Stomach (tissue), 8 donors: ENCODE measurements at regions not wholly inside any gene's neighbourhood (a gene's known extent, or its start where the extent isn't known, plus 50 kb on each side); places are given as distances from the start of the nearest gene placed in this dataset.
"Not testable (repeated sequence)": the region's sequence is repeated elsewhere in the genome, so short reads cannot be mapped to it uniquely, and the experiment has no call there.

Experiments
- DNase-seq, 2 donors: peaks; one replicate each; pipeline versions ENCODE4 v3.0.0 to v3.0.0-alpha.2; 2013 to 2019
- H3K27ac ChIP-seq, 5 donors: fragments of 200-600 bp in 4 of 5; sonication (generic) in 4 of 5; one replicate each; pipeline ENCODE4 v1.5.1; 2013 to 2019; ENCODE audit warnings: mild to moderate bottlenecking in 1 of 5, moderate library complexity in 1 of 5
- H3K27me3 ChIP-seq, 3 donors: fragments of 200-600 bp; sonication (generic); one replicate each; pipeline ENCODE4 v1.5.1; 2017 to 2019; ENCODE audit warnings: mixed run types in 1 of 3
- H3K36me3 ChIP-seq, 4 donors: fragments of 200-600 bp; sonication (generic); 1 replicate in 3 of 4; 2 replicates in 1 of 4; pipeline ENCODE4 v1.5.1; 2016 to 2019
- H3K4me1 ChIP-seq, 4 donors: fragments of 200-600 bp; sonication (generic); one replicate each; pipeline ENCODE4 v1.5.1; 2016 to 2019
- H3K4me3 ChIP-seq, 4 donors: fragments of 200-600 bp; sonication (generic) in 3 of 4; one replicate each; pipeline ENCODE4 v1.5.1; 2016 to 2019; ENCODE audit warnings: mild to moderate bottlenecking in 1 of 4
- H3K9me3 ChIP-seq, 4 donors: fragments of 200-600 bp; sonication (generic); one replicate each; pipeline ENCODE4 v1.5.1; 2016 to 2019
- CTCF ChIP-seq, 7 experiments: fragments of 450-650 bp in 4 of 7; fragments of 200-600 bp in 3 of 7; sonication (generic) in 3 of 7; IDR thresholded peaks; one replicate each; pipeline ENCODE4 v1.5.1; 2016 to 2019; ENCODE audit warnings: antibody characterized with exemption in 7 of 7, control low read depth in 2 of 7, mild to moderate bottlenecking in 1 of 7
- EP300 ChIP-seq: sonication (generic); formaldehyde crosslinking; IDR thresholded peaks from one replicate; pipeline ENCODE4 v1.6.1; 2017; ENCODE audit warnings: antibody characterized with exemption
- POLR2A ChIP-seq, 4 donors: fragments of 450-650 bp; IDR thresholded peaks; one replicate each; pipeline ENCODE4 v1.6.1; 2016; ENCODE audit warnings: antibody characterized with exemption in 4 of 4, control low read depth in 2 of 4, mild to moderate bottlenecking in 1 of 4, moderate library complexity in 1 of 4
- POLR2AphosphoS5 ChIP-seq, 3 donors: sonication (generic); formaldehyde crosslinking; IDR thresholded peaks; one replicate each; pipeline ENCODE4 v1.6.1; 2016; ENCODE audit warnings: antibody characterized with exemption in 3 of 3
- WGBS, 5 donors: extraction: QIAGEN DNeasy Blood & Tissue Kit in 3 of 5; methylation state at CpG; one replicate each; pipeline versions ENCODE4 v1.1.5 to v1.1.7; 2013 to 2018; 5-methylcytosine and 5-hydroxymethylcytosine counted together
- intact Hi-C: fragments of 100-400 bp; cut with DNase I; formaldehyde crosslinking; loops from one replicate; pipeline ENCODE4 v1.15.1; 2023; ENCODE audit warnings: low total_unique reads
- donor health status: healthy with polysubstance abuse.
- donor health status: Bipolar disorder and iron deficiency.
- donor health status: healthy.

- peaks cover 0 to 21% (median 16%) of the 10 kb centered on the region in 4 donors for H3K9me3 ChIP-seq
- H3K4me1 ChIP-seq = no peaks in the 10 kb centered on the region
- no peak for DNase-seq
- H3K4me3 ChIP-seq = no peak overlapping the region
- H3K36me3 ChIP-seq = no peaks in the 10 kb centered on the region
- H3K27ac ChIP-seq = no peak overlapping the region
- 77 to 93% (median 89%) methylated on average over 2 of the region's 2 CpGs for WGBS, 5 donors
- intact Hi-C loops = no loop called here
- no peaks in the 10 kb centered on the region for H3K27me3 ChIP-seq
- TF ChIP-seq CTCF (IDR thresholded peaks at IDR 0.05) (no peak), POLR2A (IDR thresholded peaks at IDR 0.05) (no peak), POLR2AphosphoS5 (IDR thresholded peaks at IDR 0.05) (no peak), EP300 (no peak)
These were observed 508.9 kb upstream of the ADGRB3 start for GRCh38 chr6:68126089-68126749.

GRCh38 chr6:68122975-68123374, 512.1 kb upstream of the ADGRB3 start:
- H3K27me3 ChIP-seq, intact Hi-C loops, H3K4me1 ChIP-seq, H3K27ac ChIP-seq, DNase-seq, H3K4me3 ChIP-seq, H3K36me3 ChIP-seq: not testable (repeated sequence)
- WGBS, 5 donors = 37 to 69% (median 62%) methylated on average over 2 of the region's 2 CpGs
- peaks cover 0 to 23% (median 18%) of the 10 kb centered on the region in 4 donors for H3K9me3 ChIP-seq

GRCh38 chr6:68122032-68122431, 513.0 kb upstream of the ADGRB3 start:
- Histone ChIP-seq H3K27me3 (no peaks in the 10 kb centered on the region), H3K4me3 (no peak overlapping the region), H3K27ac (no peak overlapping the region), H3K4me1 (no peaks in the 10 kb centered on the region), H3K36me3 (no peaks in the 10 kb centered on the region), H3K9me3 (peaks cover 0 to 23% (median 18%) of the 10 kb centered on the region in 4 donors)
- 44 to 63% (median 51%) methylated on average over 2 of the region's 2 CpGs for WGBS, 5 donors
- no peak for TF ChIP-seq CTCF (IDR thresholded peaks at IDR 0.05)
- TF ChIP-seq EP300 = no peak
- no peak for TF ChIP-seq POLR2AphosphoS5 (IDR thresholded peaks at IDR 0.05)
- TF ChIP-seq POLR2A (IDR thresholded peaks at IDR 0.05) = no peak
- no peak for DNase-seq
- intact Hi-C loops = no loop called here

- H3K4me3 ChIP-seq, H3K27ac ChIP-seq, DNase-seq, H3K4me1 ChIP-seq, H3K36me3 ChIP-seq, H3K27me3 ChIP-seq, intact Hi-C loops: not testable (repeated sequence)
- 72 to 98% (median 90%) methylated on average over 2 of the region's 2 CpGs for WGBS, 5 donors
- peaks cover 0 to 23% (median 18%) of the 10 kb centered on the region in 4 donors for H3K9me3 ChIP-seq
These were observed 514.1 kb upstream of the ADGRB3 start for GRCh38 chr6:68120954-68121353.

- WGBS, 5 donors = 69 to 76% (median 73%) methylated on average over 4 of the region's 4 CpGs
- Histone ChIP-seq H3K4me1 (no peaks in the 10 kb centered on the region), H3K27me3 (no peaks in the 10 kb centered on the region), H3K4me3 (no peak overlapping the region), H3K36me3 (no peaks in the 10 kb centered on the region), H3K27ac (no peak overlapping the region), H3K9me3 (no peaks in the 10 kb centered on the region)
- no peak for DNase-seq
- no peak for TF ChIP-seq POLR2A (IDR thresholded peaks at IDR 0.05)
- TF ChIP-seq POLR2AphosphoS5 (IDR thresholded peaks at IDR 0.05) = no peak
- TF ChIP-seq CTCF (IDR thresholded peaks at IDR 0.05) = no peak
- no peak for TF ChIP-seq EP300
- intact Hi-C loops = no loop called here
These were observed 520.5 kb upstream of the ADGRB3 start for GRCh38 chr6:68114463-68115047.
